ENCODE measurements at regions not wholly inside any gene's neighbourhood (a gene's known extent, or its start where the extent isn't known, plus 50 kb on each side); places are given as distances from the start of the nearest gene placed in this dataset.

DNA sequence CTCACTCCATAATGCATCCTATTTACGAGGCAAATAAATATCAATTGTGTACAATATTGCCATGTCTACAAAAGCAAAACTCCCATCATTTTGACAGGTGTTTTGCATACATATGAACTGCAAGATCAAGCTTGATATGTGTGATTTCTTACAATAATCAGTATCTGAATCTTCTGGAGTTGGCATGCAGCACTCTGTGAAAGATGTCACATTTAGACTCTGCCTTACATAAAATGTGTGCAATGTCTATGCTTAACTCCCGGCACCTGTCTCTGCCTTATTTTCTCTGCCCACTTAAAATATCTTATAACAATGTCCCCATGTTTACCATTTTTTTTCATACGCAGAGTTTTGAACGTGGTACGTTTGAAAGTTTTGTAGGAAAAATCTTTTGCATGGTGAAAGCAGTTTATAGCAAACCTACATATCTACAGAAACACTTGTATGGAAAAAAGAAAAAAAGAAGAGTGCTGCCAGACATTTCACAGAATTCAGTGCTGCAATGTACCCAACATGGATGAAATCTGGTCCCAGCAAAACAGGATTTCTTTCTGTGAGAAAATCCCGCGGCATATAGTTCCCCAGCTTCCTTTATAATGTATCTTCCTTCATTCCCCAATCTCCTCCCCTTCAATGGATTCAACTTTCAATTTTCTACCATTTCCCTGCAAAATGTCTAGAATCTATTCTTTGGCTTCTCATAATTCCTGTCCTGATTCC is 114.1 kb upstream of the NRP1 start:
- TF ChIP-seq, protein P1, sequence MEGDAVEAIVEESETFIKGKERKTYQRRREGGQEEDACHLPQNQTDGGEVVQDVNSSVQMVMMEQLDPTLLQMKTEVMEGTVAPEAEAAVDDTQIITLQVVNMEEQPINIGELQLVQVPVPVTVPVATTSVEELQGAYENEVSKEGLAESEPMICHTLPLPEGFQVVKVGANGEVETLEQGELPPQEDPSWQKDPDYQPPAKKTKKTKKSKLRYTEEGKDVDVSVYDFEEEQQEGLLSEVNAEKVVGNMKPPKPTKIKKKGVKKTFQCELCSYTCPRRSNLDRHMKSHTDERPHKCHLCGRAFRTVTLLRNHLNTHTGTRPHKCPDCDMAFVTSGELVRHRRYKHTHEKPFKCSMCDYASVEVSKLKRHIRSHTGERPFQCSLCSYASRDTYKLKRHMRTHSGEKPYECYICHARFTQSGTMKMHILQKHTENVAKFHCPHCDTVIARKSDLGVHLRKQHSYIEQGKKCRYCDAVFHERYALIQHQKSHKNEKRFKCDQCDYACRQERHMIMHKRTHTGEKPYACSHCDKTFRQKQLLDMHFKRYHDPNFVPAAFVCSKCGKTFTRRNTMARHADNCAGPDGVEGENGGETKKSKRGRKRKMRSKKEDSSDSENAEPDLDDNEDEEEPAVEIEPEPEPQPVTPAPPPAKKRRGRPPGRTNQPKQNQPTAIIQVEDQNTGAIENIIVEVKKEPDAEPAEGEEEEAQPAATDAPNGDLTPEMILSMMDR (IDR thresholded peaks at IDR 0.05), result no peak
- TF ChIP-seq EZH2 (IDR thresholded peaks at IDR 0.05; ENCODE audit: borderline replicate concordance, insufficient read depth, low read depth, low read length, poor library complexity, severe bottlenecking), result no peak

Data from B cell (primary cell).